Muscle of arm (tissue), 1 donor: ENCODE measurements at regions not wholly inside any gene's neighbourhood (a gene's known extent, or its start where the extent isn't known, plus 50 kb on each side); places are given as distances from the start of the nearest gene placed in this dataset.

Experiments
- DNase-seq: peaks from one replicate; pipeline ENCODE4 v3.0.0-alpha.2; 2013

- DNase-seq, result no peak
Observed at GRCh38 chr5:13567819-13568218, 376.7 kb downstream of the DNAH5 start.

- no peak for DNase-seq
Observed at GRCh38 chr5:13566871-13567339, 377.6 kb downstream of the DNAH5 start.

DNA sequence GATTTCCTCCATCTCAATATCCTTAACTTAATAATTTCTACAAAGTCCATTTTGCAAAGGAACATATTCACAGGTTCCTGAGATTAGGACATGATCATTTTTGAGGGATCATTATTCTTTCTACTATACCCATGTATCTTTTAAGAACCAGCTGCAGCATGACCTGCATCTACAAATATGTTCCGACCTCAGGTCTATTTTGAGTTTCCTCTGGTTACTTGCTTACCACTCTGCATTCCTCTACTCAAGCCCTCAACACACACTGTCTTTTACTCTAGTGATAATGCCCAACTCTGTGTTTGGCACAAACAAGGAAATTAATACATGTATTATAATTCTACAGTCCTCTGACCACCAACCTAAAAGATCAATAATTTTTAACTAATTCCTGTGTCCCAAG, 386.1 kb downstream of the DNAH5 start:
- DNase-seq, result no peak

DNA sequence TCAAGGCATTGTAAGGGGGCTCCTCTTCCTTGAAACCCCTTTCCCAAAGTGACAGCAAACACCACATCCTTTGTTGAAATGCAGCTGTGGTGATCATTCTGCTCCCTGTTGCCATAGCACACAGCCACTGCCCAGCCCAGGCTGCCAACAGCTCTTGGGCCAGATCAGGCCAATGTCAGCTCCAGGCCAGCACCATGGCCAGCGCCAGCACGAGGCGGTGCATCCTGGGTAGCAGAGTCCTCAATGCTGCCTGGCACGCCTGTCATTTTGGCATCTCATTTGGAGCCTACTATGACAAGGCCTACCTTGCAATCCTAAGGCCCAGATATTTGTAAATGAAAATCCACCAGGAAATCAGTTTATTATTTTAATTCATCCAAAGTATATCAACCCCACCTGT, 390.6 kb downstream of the DNAH5 start:
- no peak for DNase-seq

- no peak for DNase-seq
Observed at GRCh38 chr5:13552361-13552760, 392.1 kb downstream of the DNAH5 start.

DNA sequence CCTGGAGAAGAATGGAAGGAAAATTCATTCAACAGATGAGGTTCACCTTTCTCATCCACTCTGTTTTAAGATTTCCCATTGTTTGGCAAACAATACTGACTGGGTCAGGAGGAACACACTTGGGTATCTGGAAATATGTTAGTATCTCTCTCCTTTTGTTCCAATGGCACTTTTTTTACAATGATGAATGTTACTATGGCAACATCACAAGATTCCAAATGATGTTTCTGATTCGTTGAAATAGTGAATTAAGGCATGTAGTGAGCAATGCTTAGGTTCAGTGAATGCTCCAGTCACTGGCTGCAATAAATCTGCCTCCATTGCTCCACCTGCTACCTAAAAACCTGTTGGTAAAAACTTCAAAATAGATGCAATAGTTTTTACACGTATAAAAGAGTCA, 392.8 kb downstream of the DNAH5 start:
- DNase-seq, result no peak

DNA sequence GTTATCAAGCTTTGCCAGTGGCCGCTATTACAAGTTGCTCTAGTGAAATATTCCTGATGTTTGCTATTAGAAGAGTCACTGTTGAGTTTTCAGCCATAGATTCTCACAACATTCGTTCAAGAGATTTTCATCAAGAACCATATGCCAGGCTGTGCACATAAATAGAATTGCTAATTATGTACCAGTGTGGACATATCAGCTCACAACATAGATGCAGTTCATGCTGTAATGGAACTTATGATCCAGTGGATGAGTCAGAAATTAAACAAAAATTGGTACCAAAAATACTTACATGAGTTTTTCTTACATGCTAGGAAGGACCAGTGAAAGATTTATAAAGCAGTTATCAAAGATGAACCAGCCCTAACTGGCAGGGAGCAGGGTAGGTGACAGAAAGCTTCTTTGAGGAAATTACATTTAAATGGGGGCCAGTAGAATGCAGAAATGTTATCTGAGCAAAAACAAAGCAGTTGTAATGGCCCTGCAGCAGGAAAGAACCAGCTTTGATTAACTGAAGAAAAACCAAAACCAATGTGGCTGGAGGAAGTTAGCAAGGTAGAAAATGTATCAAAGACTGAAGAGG, 404.2 kb downstream of the DNAH5 start:
- DNase-seq, result no peak

DNA sequence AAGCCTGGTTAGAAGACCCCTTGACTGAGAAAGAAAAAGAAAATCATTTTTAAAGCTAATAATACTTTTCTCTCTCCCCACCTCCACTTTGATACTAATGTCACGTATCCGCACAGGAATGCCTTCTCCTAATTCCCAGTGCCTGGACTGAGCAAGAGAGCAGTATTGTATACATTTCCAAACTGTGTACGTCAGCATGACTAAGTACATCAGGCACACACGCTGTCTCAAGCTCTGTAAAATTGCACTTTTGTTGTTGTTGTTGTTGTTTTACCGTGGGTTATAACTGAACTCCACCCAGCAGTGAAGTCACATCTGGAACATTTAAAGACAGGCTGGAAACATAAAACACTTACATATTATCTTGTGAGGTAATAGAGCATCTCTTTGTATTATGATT, 407.6 kb downstream of the DNAH5 start:
- no peak for DNase-seq

DNA sequence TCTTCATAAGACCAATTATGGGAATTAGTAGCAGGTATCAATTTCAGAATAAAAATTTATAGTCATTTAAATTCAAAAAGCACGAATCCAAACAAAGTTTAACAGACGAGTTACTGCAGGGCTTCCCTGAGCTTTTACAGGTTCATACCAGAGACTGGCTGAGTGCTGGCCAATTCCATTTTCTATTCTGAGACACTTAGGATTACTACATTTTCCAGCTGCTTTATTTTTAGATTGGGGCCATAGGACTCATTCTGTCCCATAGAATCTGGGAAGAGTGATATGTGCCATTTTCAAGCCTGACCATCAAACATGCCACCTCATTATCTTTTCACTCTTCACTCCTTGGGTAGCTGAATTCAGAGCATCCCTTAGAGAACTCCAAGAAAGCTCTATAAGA, 410.7 kb downstream of the DNAH5 start:
- no peak for DNase-seq

GRCh38 chr5:13529300-13529699, 415.2 kb downstream of the DNAH5 start:
- no peak for DNase-seq

DNA sequence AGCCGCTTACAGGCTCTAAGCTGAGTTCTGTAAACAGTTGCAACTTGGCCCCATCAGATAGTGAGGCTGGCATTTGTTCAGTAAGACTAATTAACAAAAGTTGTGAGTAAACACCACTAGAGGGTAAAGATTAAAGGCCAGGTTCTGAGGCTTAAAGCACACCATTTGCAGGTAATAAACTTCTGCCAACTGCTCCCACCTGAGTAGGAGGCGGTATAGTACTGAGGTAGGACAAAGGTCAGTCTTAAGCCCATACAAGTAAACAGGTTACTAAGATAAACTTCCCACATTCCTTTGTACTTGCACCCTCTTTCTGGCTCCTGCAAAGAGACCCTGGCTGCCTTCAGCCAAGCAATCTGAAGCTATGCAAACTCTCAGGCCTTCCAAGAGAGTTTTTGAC, 419.6 kb downstream of the DNAH5 start:
- no peak for DNase-seq

DNA sequence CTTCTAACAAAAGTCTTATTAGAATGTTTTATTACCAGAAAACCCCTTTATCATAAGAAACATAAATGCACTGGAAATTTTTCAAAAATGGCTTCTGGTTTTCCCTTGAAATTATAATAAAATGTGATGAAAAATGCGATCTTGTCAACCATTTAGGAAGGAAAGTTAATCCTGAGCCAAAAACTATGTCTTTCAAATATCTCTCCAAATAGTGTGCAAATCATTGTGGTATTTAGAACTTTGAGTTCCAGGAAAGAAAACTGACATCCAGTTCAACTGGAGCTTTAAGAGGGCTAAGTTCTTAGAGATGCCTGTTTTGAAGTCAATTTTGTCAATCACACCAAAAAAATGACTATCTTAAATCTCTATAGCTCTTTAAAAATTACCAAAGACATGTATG, 425.4 kb downstream of the DNAH5 start:
- no peak for DNase-seq

- no peak for DNase-seq
Observed at GRCh38 chr5:13516195-13516594, 428.3 kb downstream of the DNAH5 start.

- no peak for DNase-seq
Observed at GRCh38 chr5:13511442-13511841, 433.0 kb downstream of the DNAH5 start.

DNA sequence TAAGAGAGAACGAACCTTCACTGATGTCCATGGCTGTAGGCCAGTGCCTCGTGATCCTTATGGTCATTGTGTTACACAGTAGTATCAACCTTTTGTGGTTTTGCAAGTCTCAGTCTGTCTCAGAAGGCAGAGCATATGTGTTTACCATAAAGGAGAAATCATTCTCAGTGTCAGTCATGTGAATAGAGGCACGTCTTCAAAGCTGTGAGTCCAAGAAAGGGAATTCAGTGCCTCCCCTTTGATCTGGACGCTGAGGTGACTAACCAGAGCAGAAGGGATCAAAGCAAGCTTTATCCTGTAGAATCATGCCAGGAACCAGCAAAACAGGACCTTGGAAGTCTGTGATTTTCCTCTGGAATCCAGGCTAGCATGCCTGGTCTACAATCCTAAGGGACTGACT, 433.9 kb downstream of the DNAH5 start:
- DNase-seq, result no peak

DNA sequence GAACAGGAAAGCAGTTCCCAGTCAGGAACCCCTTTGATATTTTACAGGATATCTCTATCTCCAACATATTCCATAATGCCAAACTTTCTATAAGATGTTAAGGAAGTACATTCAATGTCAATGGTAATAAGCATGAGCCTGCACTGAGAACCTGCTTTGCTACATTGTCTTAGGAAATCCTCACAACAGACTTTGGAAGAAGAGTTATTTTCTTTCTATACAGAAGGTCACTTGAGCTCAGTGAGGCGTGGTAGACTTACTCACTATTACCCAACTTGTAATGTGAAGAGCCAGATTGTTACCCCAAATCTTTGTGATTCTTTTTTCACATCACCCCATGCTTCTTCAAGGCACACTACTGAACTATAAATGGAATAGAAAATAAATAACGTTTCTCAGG, 435.9 kb downstream of the DNAH5 start:
- no peak for DNase-seq

DNA sequence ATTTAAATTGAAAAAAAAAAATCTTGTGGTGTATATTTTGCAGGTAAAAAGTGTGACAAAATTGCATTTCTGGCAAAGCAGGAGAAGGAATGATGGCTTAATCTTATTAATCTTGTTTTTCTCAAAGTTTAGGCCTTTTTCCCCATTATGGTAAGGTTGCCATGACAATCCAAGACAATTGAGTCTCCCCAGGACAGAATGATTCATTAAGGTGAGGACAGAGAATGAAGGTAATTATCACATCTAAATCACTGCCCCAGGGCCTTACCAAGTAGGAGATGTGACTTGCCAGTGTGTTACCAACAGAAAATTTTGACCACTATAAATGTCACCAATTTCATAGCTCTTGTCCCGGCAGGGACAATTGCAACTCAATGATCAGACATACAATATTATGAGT, 439.2 kb downstream of the DNAH5 start:
- no peak for DNase-seq

DNA sequence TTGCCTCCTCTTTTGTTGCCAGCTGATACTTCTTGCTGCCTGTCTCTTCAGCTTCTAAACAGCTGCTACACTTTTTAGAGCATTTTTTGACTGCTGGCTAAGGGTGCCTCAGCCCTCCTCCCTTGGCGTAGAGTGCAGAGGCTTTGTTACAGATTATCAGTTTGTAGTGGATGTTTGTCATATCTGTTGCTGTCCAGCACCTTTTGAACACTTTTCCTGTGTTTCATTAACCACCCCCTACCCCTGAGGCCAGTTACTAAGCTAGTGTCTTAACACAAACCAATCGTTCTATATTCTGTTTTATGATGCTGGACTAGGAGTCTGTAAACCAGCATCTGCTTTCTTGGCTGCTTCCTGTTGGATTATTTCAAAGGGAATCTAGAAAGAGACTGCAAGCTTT, 441.5 kb downstream of the DNAH5 start:
- DNase-seq, result no peak

- DNase-seq, result no peak
Observed at GRCh38 chr5:13501176-13501575, 443.3 kb downstream of the DNAH5 start.

- no peak for DNase-seq
Observed at GRCh38 chr5:13498279-13498678, 446.2 kb downstream of the DNAH5 start.

GRCh38 chr5:13488254-13488931, 456.1 kb downstream of the DNAH5 start:
- DNase-seq, result no peak

GRCh38 chr5:13480834-13481233, 463.7 kb downstream of the DNAH5 start:
- DNase-seq, result no peak

DNA sequence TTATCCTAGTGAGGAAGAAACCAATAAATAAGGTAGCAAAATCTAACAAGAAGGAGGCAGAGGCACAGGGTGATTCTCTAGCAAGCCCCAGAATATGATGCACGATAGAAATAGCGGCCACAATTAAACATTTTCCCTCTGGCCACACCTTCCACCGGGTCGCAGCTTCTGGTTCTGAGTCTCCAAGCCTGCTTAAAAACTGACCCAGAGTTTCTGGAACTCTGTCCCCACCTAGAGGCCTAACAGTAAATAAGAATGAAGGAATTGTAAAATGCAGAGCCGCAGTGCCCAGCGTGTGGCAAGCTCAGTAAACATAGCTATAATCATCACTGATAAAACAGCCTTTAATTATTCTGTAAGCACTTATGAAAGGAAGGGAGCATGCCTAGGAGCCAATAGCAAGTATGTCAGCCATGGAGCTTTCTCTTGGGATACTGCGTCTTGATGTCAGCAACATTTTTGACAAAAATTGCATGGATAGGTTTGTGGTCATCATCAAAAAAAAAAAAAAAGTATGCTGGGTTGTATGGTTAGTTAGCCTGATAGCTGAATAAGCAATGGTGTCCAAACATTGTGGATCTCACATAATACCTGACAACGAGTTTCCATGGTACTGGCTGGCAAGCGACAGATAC, 465.5 kb downstream of the DNAH5 start:
- peak; percentile 25 for DNase-seq
